ENCODE measurements at regions not wholly inside any gene's neighbourhood (a gene's known extent, or its start where the extent isn't known, plus 50 kb on each side); places are given as distances from the start of the nearest gene placed in this dataset.

DNA sequence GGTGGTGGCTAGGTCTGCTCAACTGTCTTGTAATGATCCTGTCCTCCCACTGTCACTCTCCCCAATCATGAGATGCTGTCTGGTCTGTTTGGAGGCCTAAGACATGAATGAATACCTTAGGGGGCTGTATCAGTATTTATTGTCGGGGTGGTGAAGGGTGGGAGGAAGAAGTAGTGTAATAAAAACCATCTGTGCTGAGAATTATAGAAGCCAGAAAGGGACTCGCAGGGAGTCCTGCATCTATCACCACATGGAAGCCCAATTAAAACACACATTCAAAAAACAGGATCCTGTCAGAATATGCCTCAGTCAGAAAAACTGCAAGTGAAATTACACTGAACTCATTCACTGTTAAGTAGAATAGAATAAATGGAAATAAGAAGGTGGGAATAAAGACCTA is 1134.3 kb upstream of the C9orf72 start:
- TF ChIP-seq ZNF274 (IDR thresholded peaks at IDR 0.05; ENCODE audit: low read depth, low read length) (no peak), SUZ12 (IDR thresholded peaks at IDR 0.05; ENCODE audit: extremely low read depth, insufficient read depth, insufficient read length) (no peak)
- Histone ChIP-seq H3K9ac (ENCODE audit: insufficient read length, low read depth) (no peak overlapping the region), H3K36me3 (ENCODE audit: insufficient read depth, insufficient read length, low read length) (no peaks in the 10 kb centered on the region), H3K4me1 (ENCODE audit: insufficient read depth, insufficient read length) (no peaks in the 10 kb centered on the region), H3K9me3 (ENCODE audit: insufficient read depth, low read length) (no peaks in the 10 kb centered on the region), H3K27me3 (ENCODE audit: insufficient read depth, insufficient read length) (no peaks in the 10 kb centered on the region), H3K4me3 (ENCODE audit: insufficient read length, low read depth) (no peak overlapping the region)
- DNase-seq (ENCODE audit: low read depth, low spot score), result no peak

DNA sequence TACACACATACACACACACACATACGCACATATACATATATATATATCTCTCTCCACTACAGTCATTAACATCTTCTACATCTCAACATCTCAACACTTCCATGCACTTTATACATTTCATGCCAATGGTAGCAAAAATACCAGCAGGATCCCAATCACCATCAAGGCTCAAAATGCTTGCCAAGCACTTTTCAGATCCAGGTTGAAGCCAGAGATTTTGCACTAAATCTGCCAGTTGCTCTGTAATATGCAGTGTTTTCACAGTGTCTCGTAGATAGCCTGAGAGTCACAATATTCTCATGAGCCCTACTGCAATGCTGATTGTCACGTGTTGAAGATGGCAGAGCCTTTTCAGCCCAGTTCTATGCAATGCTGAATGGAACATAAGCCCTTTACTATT is 1140.9 kb upstream of the C9orf72 start:
- TF ChIP-seq SUZ12 (IDR thresholded peaks at IDR 0.05; ENCODE audit: extremely low read depth, insufficient read depth, insufficient read length) (no peak), YY1 (IDR thresholded peaks at IDR 0.05; ENCODE audit: insufficient read depth, insufficient read length) (no peak), ZNF274 (IDR thresholded peaks at IDR 0.05; ENCODE audit: low read depth, low read length) (no peak)
- H3K36me3 ChIP-seq (ENCODE audit: insufficient read depth, insufficient read length, low read length), result no peaks in the 10 kb centered on the region
- no peak for DNase-seq (ENCODE audit: low read depth, low spot score)
- H3K4me3 ChIP-seq (ENCODE audit: insufficient read length, low read depth), result no peak overlapping the region
- no peaks in the 10 kb centered on the region for H3K27me3 ChIP-seq (ENCODE audit: insufficient read depth, insufficient read length)
- no peak overlapping the region for H3K9ac ChIP-seq (ENCODE audit: insufficient read length, low read depth)
- H3K9me3 ChIP-seq (ENCODE audit: insufficient read depth, low read length), result no peaks in the 10 kb centered on the region
- H3K4me1 ChIP-seq (ENCODE audit: insufficient read depth, insufficient read length), result no peaks in the 10 kb centered on the region

DNA sequence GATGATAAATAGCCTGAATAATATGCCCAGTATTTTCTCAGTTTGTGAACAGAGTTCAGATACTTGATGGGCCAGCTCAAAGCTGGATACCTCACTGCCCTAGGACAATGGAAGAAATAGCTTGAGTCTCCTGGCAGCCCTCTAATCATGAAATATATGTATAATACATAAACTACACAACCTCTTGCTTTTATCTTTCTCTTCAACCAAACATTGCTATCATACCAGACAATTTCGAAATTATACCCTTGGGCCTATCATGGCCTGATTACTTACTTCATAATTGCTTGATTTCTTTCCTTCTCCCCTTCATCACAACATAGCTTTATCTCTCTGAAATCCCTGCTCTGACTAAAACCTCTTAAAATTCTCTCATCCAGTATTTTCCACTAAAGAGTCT is 1144.9 kb upstream of the C9orf72 start:
- TF ChIP-seq YY1 (IDR thresholded peaks at IDR 0.05; ENCODE audit: insufficient read depth, insufficient read length), result no peak
- no peak for TF ChIP-seq ZNF274 (IDR thresholded peaks at IDR 0.05; ENCODE audit: low read depth, low read length)
- TF ChIP-seq SUZ12 (IDR thresholded peaks at IDR 0.05; ENCODE audit: extremely low read depth, insufficient read depth, insufficient read length), result no peak
- no peak for DNase-seq (ENCODE audit: low read depth, low spot score)
- Histone ChIP-seq H3K36me3 (ENCODE audit: insufficient read depth, insufficient read length, low read length) (no peaks in the 10 kb centered on the region), H3K9ac (ENCODE audit: insufficient read length, low read depth) (no peak overlapping the region), H3K9me3 (ENCODE audit: insufficient read depth, low read length) (no peaks in the 10 kb centered on the region), H3K27me3 (ENCODE audit: insufficient read depth, insufficient read length) (no peaks in the 10 kb centered on the region), H3K4me3 (ENCODE audit: insufficient read length, low read depth) (no peak overlapping the region), H3K4me1 (ENCODE audit: insufficient read depth, insufficient read length) (no peaks in the 10 kb centered on the region)

DNA sequence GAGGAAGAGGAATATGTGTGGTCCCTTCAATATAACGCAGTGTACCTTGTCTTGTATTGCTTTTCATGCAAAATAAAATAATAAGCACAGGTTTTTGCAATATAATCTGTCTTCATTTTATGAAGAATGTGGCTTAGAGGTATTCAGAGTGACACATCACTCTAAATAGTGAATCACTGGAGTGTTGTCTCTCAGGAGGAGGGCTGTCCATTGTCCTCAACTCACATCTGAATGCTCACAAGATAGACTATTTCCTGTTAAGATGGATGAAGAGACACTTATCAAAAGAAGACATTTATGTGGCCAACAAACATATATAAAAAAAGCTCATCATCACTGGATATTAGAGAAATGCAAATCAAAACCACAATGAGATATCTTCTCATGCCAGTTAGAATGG is 1147.5 kb upstream of the C9orf72 start:
- Histone ChIP-seq H3K4me1 (ENCODE audit: insufficient read depth, insufficient read length) (no peaks in the 10 kb centered on the region), H3K9ac (ENCODE audit: insufficient read length, low read depth) (no peak overlapping the region), H3K9me3 (ENCODE audit: insufficient read depth, low read length) (no peaks in the 10 kb centered on the region), H3K4me3 (ENCODE audit: insufficient read length, low read depth) (no peak overlapping the region), H3K36me3 (ENCODE audit: insufficient read depth, insufficient read length, low read length) (no peaks in the 10 kb centered on the region), H3K27me3 (ENCODE audit: insufficient read depth, insufficient read length) (no peaks in the 10 kb centered on the region)
- TF ChIP-seq SUZ12 (IDR thresholded peaks at IDR 0.05; ENCODE audit: extremely low read depth, insufficient read depth, insufficient read length) (no peak), ZNF274 (IDR thresholded peaks at IDR 0.05; ENCODE audit: low read depth, low read length) (no peak), YY1 (IDR thresholded peaks at IDR 0.05; ENCODE audit: insufficient read depth, insufficient read length) (no peak)
- DNase-seq (ENCODE audit: low read depth, low spot score), result no peak

DNA sequence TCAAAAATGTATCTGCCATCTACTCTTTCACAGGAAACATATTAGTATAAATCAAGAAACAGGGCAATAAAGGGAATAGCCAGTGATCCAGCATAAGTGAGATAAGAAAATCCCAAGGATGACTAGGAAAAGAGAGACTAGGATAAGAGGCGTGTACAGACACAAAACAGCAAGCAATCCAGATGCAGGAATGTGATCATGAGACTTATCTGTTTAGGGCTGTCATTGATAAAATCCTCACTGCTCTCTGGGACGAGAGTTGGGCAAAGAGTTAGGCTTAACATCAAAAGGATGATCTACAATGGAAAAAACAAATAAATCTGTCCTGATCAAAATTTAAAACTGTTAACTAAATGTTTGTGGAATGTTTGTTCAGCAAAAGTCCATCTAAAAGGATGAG is 1156.8 kb upstream of the C9orf72 start:
- H3K36me3 ChIP-seq (ENCODE audit: insufficient read depth, insufficient read length, low read length), result no peaks in the 10 kb centered on the region
- H3K9me3 ChIP-seq (ENCODE audit: insufficient read depth, low read length), result no peaks in the 10 kb centered on the region
- H3K4me1 ChIP-seq (ENCODE audit: insufficient read depth, insufficient read length), result no peaks in the 10 kb centered on the region
- TF ChIP-seq SUZ12 (IDR thresholded peaks at IDR 0.05; ENCODE audit: extremely low read depth, insufficient read depth, insufficient read length) (no peak), YY1 (IDR thresholded peaks at IDR 0.05; ENCODE audit: insufficient read depth, insufficient read length) (no peak), ZNF274 (IDR thresholded peaks at IDR 0.05; ENCODE audit: low read depth, low read length) (no peak)
- DNase-seq (ENCODE audit: low read depth, low spot score), result no peak
- H3K27me3 ChIP-seq (ENCODE audit: insufficient read depth, insufficient read length), result no peaks in the 10 kb centered on the region
- no peak overlapping the region for H3K9ac ChIP-seq (ENCODE audit: insufficient read length, low read depth)
- H3K4me3 ChIP-seq (ENCODE audit: insufficient read length, low read depth), result no peak overlapping the region

GRCh38 chr9:28735738-28736342 is 1162.6 kb upstream of the C9orf72 start:
- Histone ChIP-seq H3K36me3 (ENCODE audit: insufficient read depth, insufficient read length, low read length) (no peaks in the 10 kb centered on the region), H3K27me3 (ENCODE audit: insufficient read depth, insufficient read length) (no peaks in the 10 kb centered on the region), H3K4me3 (ENCODE audit: insufficient read length, low read depth) (no peak overlapping the region), H3K4me1 (ENCODE audit: insufficient read depth, insufficient read length) (no peaks in the 10 kb centered on the region), H3K9ac (ENCODE audit: insufficient read length, low read depth) (no peak overlapping the region), H3K9me3 (ENCODE audit: insufficient read depth, low read length) (no peaks in the 10 kb centered on the region)
- TF ChIP-seq ZNF274 (IDR thresholded peaks at IDR 0.05; ENCODE audit: low read depth, low read length) (no peak), YY1 (IDR thresholded peaks at IDR 0.05; ENCODE audit: insufficient read depth, insufficient read length) (no peak), SUZ12 (IDR thresholded peaks at IDR 0.05; ENCODE audit: extremely low read depth, insufficient read depth, insufficient read length) (no peak)
- no peak for DNase-seq (ENCODE audit: low read depth, low spot score)

- no peaks in the 10 kb centered on the region for H3K27me3 ChIP-seq (ENCODE audit: insufficient read depth, insufficient read length)
- H3K4me3 ChIP-seq (ENCODE audit: insufficient read length, low read depth), result no peak overlapping the region
- H3K36me3 ChIP-seq (ENCODE audit: insufficient read depth, insufficient read length, low read length), result no peaks in the 10 kb centered on the region
- H3K9ac ChIP-seq (ENCODE audit: insufficient read length, low read depth), result no peak overlapping the region
- TF ChIP-seq SUZ12 (IDR thresholded peaks at IDR 0.05; ENCODE audit: extremely low read depth, insufficient read depth, insufficient read length) (no peak), YY1 (IDR thresholded peaks at IDR 0.05; ENCODE audit: insufficient read depth, insufficient read length) (no peak), ZNF274 (IDR thresholded peaks at IDR 0.05; ENCODE audit: low read depth, low read length) (no peak)
- H3K4me1 ChIP-seq (ENCODE audit: insufficient read depth, insufficient read length), result no peaks in the 10 kb centered on the region
- no peaks in the 10 kb centered on the region; the same call in 1 of the 2 replicates for H3K9me3 ChIP-seq (ENCODE audit: insufficient read depth, low read length)
- DNase-seq (ENCODE audit: low read depth, low spot score), result no peak
Observed at GRCh38 chr9:28741459-28741858, 1168.2 kb upstream of the C9orf72 start.

All from NT2/D1 (cell line).